ENCODE measurements at regions not wholly inside any gene's neighbourhood (a gene's known extent, or its start where the extent isn't known, plus 50 kb on each side); places are given as distances from the start of the nearest gene placed in this dataset.

GRCh38 chr7:46707973-46708372 lies 786.9 kb upstream of the IGFBP3 start:
- H3K27me3 ChIP-seq: no peaks in the 10 kb centered on the region
- no peak overlapping the region for H3K4me2 ChIP-seq
- H3K9me3 ChIP-seq: no peaks in the 10 kb centered on the region
- H4K20me1 ChIP-seq: no peaks in the 10 kb centered on the region
- no peak for TF ChIP-seq Cebpa-rat (IDR thresholded peaks at IDR 0.05)
- H3K36me3 ChIP-seq: no peaks in the 10 kb centered on the region
- H3K27ac ChIP-seq: no peak overlapping the region
- H3K4me3 ChIP-seq: no peak overlapping the region
- H3K4me1 ChIP-seq: no peaks in the 10 kb centered on the region
- H3K9ac ChIP-seq: no peak overlapping the region

GRCh38 chr7:46705386-46706255 lies 784.5 kb upstream of the IGFBP3 start:
- no peak overlapping the region for H3K27ac ChIP-seq
- H3K36me3 ChIP-seq: no peaks in the 10 kb centered on the region
- H3K4me1 ChIP-seq: no peaks in the 10 kb centered on the region
- no peak overlapping the region for H3K4me2 ChIP-seq
- H3K4me3 ChIP-seq: no peak overlapping the region
- no peaks in the 10 kb centered on the region for H4K20me1 ChIP-seq
- H3K27me3 ChIP-seq: no peaks in the 10 kb centered on the region
- H3K9me3 ChIP-seq: no peaks in the 10 kb centered on the region
- no peak overlapping the region for H3K9ac ChIP-seq
- TF ChIP-seq Cebpa-rat (IDR thresholded peaks at IDR 0.05): no peak

DNA sequence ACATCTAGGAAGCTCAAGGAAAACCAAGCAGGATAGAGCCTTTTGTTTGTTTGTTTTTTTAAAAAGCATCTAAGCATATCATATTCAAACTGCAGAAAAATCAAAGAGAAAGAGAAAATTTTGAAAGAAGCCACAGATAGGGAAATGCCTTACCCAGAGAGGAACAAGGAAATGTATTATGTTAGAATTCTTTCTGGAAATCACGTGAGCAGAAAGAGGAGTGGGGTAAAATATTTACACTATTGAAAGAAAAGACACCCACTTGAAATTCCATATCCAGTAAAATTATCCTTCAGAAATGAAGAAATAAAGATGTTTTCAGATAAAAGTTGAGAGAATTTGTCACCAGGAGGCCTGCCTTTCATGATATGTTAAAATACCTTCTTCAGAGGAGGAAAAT lies 775.7 kb upstream of the IGFBP3 start:
- Histone ChIP-seq H3K4me3 (no peak overlapping the region), H3K4me2 (no peak overlapping the region), H3K9ac (no peak overlapping the region), H3K36me3 (no peaks in the 10 kb centered on the region), H3K9me3 (no peaks in the 10 kb centered on the region), H3K4me1 (no peaks in the 10 kb centered on the region), H4K20me1 (no peaks in the 10 kb centered on the region), H3K27me3 (no peaks in the 10 kb centered on the region), H3K27ac (no peak overlapping the region)
- TF ChIP-seq Cebpa-rat (IDR thresholded peaks at IDR 0.05): no peak

DNA sequence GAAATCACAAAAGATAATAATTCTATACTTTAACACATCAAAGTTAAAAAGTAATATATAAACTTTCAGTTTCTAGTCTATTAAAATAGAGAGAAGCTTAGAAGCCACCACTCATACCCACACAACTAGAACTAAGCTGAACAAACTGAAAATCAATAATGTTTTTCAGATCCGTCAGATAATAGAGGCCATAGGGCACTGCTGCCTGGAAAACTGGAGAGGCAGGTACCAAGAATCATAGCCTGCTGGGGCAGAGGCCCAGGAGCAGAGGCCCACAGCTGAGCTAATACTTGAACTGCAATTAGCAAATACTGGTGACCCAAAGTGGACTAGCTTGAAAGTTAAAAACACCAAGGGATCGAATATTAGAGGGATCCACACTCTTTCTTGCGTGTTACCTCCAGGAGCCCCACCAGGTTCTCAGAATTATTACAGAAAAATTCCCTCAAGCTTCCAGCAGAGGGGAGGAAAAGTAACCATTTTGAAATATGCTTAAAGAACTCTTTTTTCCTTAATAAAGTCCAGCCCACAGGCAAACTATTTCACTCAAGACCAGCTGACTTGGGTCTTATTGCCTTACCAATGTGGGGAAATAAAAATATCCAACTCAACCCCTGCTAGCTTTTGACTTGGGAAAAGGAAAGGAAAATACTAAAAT lies 774.1 kb upstream of the IGFBP3 start:
- Histone ChIP-seq H3K4me3 (no peak overlapping the region), H4K20me1 (no peaks in the 10 kb centered on the region), H3K27me3 (no peaks in the 10 kb centered on the region), H3K36me3 (no peaks in the 10 kb centered on the region), H3K9me3 (no peaks in the 10 kb centered on the region), H3K4me1 (no peaks in the 10 kb centered on the region), H3K27ac (no peak overlapping the region), H3K4me2 (no peak overlapping the region), H3K9ac (no peak overlapping the region)
- TF ChIP-seq Cebpa-rat (IDR thresholded peaks at IDR 0.05): no peak

- TF ChIP-seq Cebpa-rat (IDR thresholded peaks at IDR 0.05): no peak
- Histone ChIP-seq H3K27ac (no peak overlapping the region), H4K20me1 (no peaks in the 10 kb centered on the region), H3K4me1 (no peaks in the 10 kb centered on the region), H3K9me3 (no peaks in the 10 kb centered on the region), H3K36me3 (no peaks in the 10 kb centered on the region), H3K27me3 (no peaks in the 10 kb centered on the region), H3K4me3 (no peak overlapping the region), H3K9ac (no peak overlapping the region), H3K4me2 (no peak overlapping the region)
Measured at GRCh38 chr7:46694058-46694457, 773.0 kb upstream of the IGFBP3 start.

- Histone ChIP-seq H3K27me3 (no peaks in the 10 kb centered on the region), H3K36me3 (no peaks in the 10 kb centered on the region), H3K4me2 (no peak overlapping the region), H3K4me3 (no peak overlapping the region), H3K27ac (no peak overlapping the region), H3K9ac (no peak overlapping the region), H4K20me1 (no peaks in the 10 kb centered on the region), H3K9me3 (no peaks in the 10 kb centered on the region), H3K4me1 (peaks cover 12% of the 10 kb centered on the region)
- no peak; the same call in 1 of the 2 replicates for TF ChIP-seq Cebpa-rat (IDR thresholded peaks at IDR 0.05)
Measured at GRCh38 chr7:46687203-46687602, 766.1 kb upstream of the IGFBP3 start.

- TF ChIP-seq Cebpa-rat (IDR thresholded peaks at IDR 0.05): no peak
- Histone ChIP-seq H3K4me1 (peaks cover 15% of the 10 kb centered on the region), H4K20me1 (no peaks in the 10 kb centered on the region), H3K9ac (no peak overlapping the region), H3K27me3 (no peaks in the 10 kb centered on the region), H3K27ac (no peak overlapping the region), H3K9me3 (no peaks in the 10 kb centered on the region), H3K4me3 (no peak overlapping the region), H3K4me2 (no peak overlapping the region), H3K36me3 (no peaks in the 10 kb centered on the region)
Measured at GRCh38 chr7:46685051-46685450, 764.0 kb upstream of the IGFBP3 start.

- H3K27ac ChIP-seq: no peak overlapping the region
Measured at GRCh38 chr7:46682836-46683624, 762.0 kb upstream of the IGFBP3 start.

GRCh38 chr7:46681865-46682503 lies 760.9 kb upstream of the IGFBP3 start:
- H3K27me3 ChIP-seq: no peaks in the 10 kb centered on the region
- peaks cover 6% of the 10 kb centered on the region for H3K9me3 ChIP-seq
- H3K4me3 ChIP-seq: no peak overlapping the region
- H3K4me2 ChIP-seq: peak overlapping the region; percentile 59
- H4K20me1 ChIP-seq: no peaks in the 10 kb centered on the region
- no peak overlapping the region for H3K9ac ChIP-seq
- TF ChIP-seq Cebpa-rat (IDR thresholded peaks at IDR 0.05): no peak
- no peaks in the 10 kb centered on the region for H3K36me3 ChIP-seq
- H3K27ac ChIP-seq: no peak overlapping the region
- H3K4me1 ChIP-seq: peaks cover 15% of the 10 kb centered on the region

More at GRCh38 chr7:46682836-46683624, 762.0 kb upstream of the IGFBP3 start:
- no peaks in the 10 kb centered on the region for H3K36me3 ChIP-seq
- peaks cover 15% of the 10 kb centered on the region for H3K4me1 ChIP-seq
- H3K27me3 ChIP-seq: no peaks in the 10 kb centered on the region
- no peak overlapping the region for H3K4me3 ChIP-seq
- H3K9me3 ChIP-seq: no peaks in the 10 kb centered on the region; the same call in 1 of the 2 replicates
- H3K9ac ChIP-seq: no peak overlapping the region
- TF ChIP-seq Cebpa-rat (IDR thresholded peaks at IDR 0.05): no peak
- no peaks in the 10 kb centered on the region for H4K20me1 ChIP-seq
- peak overlapping the region; percentile 59 for H3K4me2 ChIP-seq
